ENCODE measurements at regions not wholly inside any gene's neighbourhood (a gene's known extent, or its start where the extent isn't known, plus 50 kb on each side); places are given as distances from the start of the nearest gene placed in this dataset.

DNA sequence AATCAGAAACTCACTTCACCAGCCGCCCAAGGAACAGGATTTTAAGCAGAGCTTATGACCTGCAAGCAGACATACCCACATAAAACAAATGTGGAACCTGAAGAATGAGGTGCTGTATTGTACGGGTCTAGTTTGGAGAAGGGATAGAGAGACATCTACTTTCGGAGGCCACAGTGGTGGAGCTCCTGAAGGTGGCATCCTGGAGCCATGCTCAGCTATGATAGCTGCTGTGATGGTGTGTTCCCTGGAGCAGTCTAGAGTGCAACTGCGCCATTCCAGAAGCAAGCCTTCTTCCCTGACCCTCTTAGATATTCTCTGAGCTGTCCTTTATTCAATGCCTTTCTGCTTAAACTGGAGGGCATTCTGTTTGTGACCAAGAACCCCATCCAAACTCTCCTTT, 402.6 kb downstream of the FUT8 start:
- Mint-ChIP-seq H3K36me3 (no peaks in the 10 kb centered on the region), H3K27me3 (peaks cover 11% of the 10 kb centered on the region), H3K27ac (no peak overlapping the region), H3K9me3 (no peaks in the 10 kb centered on the region), H3K4me1 (ENCODE audit: unreplicated experiment) (no peaks in the 10 kb centered on the region), H3K4me3 (no peak overlapping the region)
- TF ChIP-seq, protein P1, sequence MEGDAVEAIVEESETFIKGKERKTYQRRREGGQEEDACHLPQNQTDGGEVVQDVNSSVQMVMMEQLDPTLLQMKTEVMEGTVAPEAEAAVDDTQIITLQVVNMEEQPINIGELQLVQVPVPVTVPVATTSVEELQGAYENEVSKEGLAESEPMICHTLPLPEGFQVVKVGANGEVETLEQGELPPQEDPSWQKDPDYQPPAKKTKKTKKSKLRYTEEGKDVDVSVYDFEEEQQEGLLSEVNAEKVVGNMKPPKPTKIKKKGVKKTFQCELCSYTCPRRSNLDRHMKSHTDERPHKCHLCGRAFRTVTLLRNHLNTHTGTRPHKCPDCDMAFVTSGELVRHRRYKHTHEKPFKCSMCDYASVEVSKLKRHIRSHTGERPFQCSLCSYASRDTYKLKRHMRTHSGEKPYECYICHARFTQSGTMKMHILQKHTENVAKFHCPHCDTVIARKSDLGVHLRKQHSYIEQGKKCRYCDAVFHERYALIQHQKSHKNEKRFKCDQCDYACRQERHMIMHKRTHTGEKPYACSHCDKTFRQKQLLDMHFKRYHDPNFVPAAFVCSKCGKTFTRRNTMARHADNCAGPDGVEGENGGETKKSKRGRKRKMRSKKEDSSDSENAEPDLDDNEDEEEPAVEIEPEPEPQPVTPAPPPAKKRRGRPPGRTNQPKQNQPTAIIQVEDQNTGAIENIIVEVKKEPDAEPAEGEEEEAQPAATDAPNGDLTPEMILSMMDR (conservative IDR thresholded peaks at IDR 0.05), result no peak
- DNase-seq (ENCODE audit: extremely low spot score, unreplicated experiment), result no peak

DNA sequence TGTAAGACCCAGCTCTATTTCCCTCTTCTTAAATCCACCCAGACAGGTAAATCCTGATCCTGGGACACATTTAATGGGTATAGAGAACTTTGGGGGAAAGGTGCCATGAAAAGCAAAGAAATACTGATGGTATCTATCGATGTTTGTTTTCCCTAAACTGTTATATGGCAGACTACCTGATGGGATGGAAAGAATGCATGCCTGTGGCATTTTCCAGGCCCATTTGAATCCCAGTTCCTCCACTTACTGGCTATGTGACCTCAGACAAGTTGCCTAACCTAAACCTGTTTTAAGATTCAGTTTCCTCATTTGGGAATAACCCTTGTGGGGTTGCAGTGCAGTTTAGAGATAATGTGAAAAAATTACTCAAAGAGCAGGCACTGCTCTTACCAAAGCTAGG, 404.5 kb downstream of the FUT8 start:
- Mint-ChIP-seq H3K27ac (no peak overlapping the region), H3K4me3 (no peak overlapping the region), H3K9me3 (no peaks in the 10 kb centered on the region), H3K36me3 (no peaks in the 10 kb centered on the region), H3K27me3 (peaks cover 3% of the 10 kb centered on the region), H3K4me1 (ENCODE audit: unreplicated experiment) (no peaks in the 10 kb centered on the region)
- TF ChIP-seq, protein P1 (conservative IDR thresholded peaks at IDR 0.05), result no peak
- no peak for DNase-seq (ENCODE audit: extremely low spot score, unreplicated experiment)

DNA sequence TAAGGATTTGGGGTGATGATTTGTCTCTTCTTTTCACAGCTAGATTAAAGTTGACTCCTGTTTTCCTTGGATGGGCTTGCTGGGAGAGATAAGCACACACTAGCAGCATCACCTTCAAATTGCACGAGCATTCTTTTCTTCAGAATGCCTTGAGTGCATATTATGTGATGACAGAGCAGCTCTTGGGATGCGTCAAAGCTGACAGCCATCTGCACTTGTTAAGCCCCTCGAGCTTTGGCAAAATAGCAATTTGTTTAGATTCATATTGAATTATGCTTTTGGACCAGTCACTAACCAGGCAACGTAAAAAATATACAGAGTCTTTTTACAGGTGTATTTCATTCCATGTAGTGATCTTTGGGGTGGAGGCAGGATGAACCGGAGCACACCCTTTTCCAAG, 407.0 kb downstream of the FUT8 start:
- Mint-ChIP-seq H3K9me3 (no peaks in the 10 kb centered on the region), H3K4me1 (ENCODE audit: unreplicated experiment) (peaks cover 2% of the 10 kb centered on the region), H3K36me3 (no peaks in the 10 kb centered on the region), H3K27ac (no peak overlapping the region), H3K4me3 (no peak overlapping the region), H3K27me3 (peaks cover 1% of the 10 kb centered on the region)
- TF ChIP-seq, protein P1 (conservative IDR thresholded peaks at IDR 0.05), result no peak
- no peak for DNase-seq (ENCODE audit: extremely low spot score, unreplicated experiment)

DNA sequence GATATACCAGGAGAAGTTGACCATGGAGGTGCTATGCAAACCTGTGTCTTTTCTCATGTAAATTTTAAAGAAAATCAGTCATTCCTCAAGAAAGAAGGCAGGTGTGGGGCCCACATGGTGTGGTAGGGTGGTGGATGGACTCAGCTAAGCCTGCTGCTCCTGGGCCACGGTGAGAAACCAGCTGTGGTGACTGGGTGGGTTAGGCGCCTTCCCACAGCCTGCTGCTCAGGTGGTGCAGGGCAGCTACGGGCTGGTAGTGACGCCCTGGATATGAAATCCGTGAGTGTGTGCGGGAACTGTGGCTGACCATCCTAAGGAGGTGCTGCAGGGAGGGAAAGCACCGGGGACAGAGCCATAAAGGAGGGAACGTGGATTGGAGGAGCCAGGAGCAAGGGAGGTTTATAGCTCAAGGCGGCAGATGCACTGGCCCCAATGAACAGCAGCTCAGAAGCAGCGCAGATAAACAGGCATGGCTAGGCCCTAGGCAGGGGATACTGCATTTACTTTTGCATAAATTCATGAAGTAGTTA, 408.8 kb downstream of the FUT8 start:
- Mint-ChIP-seq H3K27ac (no peak overlapping the region), H3K4me3 (no peak overlapping the region), H3K27me3 (peaks cover 12% of the 10 kb centered on the region), H3K4me1 (ENCODE audit: unreplicated experiment) (peaks cover 4% of the 10 kb centered on the region), H3K9me3 (no peaks in the 10 kb centered on the region), H3K36me3 (no peaks in the 10 kb centered on the region)
- no peak for DNase-seq (ENCODE audit: extremely low spot score, unreplicated experiment)
- TF ChIP-seq, protein P1 (conservative IDR thresholded peaks at IDR 0.05), result no peak

DNA sequence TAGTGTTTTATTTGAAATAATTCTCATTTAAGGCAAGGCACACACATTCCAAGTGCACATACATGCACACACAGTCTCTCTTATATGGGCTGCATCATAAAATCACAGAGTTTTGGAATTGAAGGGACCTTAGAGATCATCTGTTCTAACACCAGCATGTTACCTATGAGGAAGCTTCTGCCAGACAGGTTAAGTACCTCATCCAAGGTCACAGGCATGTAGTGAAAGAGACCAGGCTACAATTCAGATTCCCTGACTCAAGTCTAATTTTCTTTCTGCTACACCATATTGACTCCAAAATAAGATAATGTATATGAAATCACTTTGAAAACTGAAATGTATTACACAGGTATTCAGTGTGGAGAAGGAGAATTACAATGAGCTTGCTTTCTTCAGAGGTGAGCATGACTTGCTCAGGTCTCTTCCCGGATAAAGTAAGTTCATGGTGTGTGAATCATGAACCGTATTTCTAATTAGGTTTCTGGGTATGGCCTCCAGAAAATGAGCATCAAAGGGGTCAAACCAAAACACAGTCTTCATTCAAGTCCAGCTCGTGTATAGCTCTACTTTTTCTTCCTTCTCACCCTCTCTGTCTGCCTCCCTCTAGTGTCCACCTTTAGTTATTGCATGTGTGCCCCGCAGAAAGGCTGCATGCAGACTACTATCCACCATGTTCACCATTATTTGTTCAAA, 411.9 kb downstream of the FUT8 start:
- no peak overlapping the region for H3K4me3 Mint-ChIP-seq
- TF ChIP-seq, protein P1 (conservative IDR thresholded peaks at IDR 0.05), result peak; percentile 99
- no peaks in the 10 kb centered on the region for H3K9me3 Mint-ChIP-seq
- no peaks in the 10 kb centered on the region for H3K36me3 Mint-ChIP-seq
- no peak overlapping the region for H3K27ac Mint-ChIP-seq
- H3K4me1 Mint-ChIP-seq (ENCODE audit: unreplicated experiment), result peaks cover 4% of the 10 kb centered on the region
- DNase-seq (ENCODE audit: extremely low spot score, unreplicated experiment), result no peak
- peaks cover 39% of the 10 kb centered on the region for H3K27me3 Mint-ChIP-seq
